PC-3 (cell line): ENCODE measurements at regions not wholly inside any gene's neighbourhood (a gene's known extent, or its start where the extent isn't known, plus 50 kb on each side); places are given as distances from the start of the nearest gene placed in this dataset.

ENCODE experiments used
- CTCF ChIP-seq: fragments of 300-600 bp; sonication (generic); conservative IDR thresholded peaks from 2 replicates; pipeline ENCODE4 v1.5.1; 2017; ENCODE audit warnings: antibody characterized with exemption, low read depth, mild to moderate bottlenecking, low read length
- EZH2 ChIP-seq: fragments of 300-600 bp; sonication (generic); IDR thresholded peaks from one replicate; pipeline ENCODE4 v1.6.1; 2017; ENCODE audit warnings: antibody characterized with exemption, mild to moderate bottlenecking, low read length; ENCODE audit not compliant: unreplicated experiment
- EZH2phosphoT487 ChIP-seq: fragments of 300-600 bp; sonication (generic); IDR thresholded peaks from 2 replicates; pipeline ENCODE4 v1.6.1; 2018; ENCODE audit warnings: mild to moderate bottlenecking, antibody characterized with exemption, low read length, borderline replicate concordance

GRCh38 chr5:116897291-116897690 is 322.7 kb upstream of the SEMA6A start:
- TF ChIP-seq CTCF (no peak), EZH2phosphoT487 (no peak), EZH2 (no peak)
